Fibroblast of lung (primary cell): ENCODE measurements at regions not wholly inside any gene's neighbourhood (a gene's known extent, or its start where the extent isn't known, plus 50 kb on each side); places are given as distances from the start of the nearest gene placed in this dataset.

ENCODE experiments used
- EZH2 ChIP-seq: IDR thresholded peaks from 2 replicates; pipeline ENCODE4 v1.5.1; 2012; ENCODE audit warnings: low read length, control low read depth, mild to moderate bottlenecking; ENCODE audit errors: missing control alignments
- TF ChIP-seq, protein P1 (sequence below), 2 donors: IDR thresholded peaks in 1 of 2; conservative IDR thresholded peaks in 1 of 2; 1 replicate in 1 of 2; 2 replicates in 1 of 2; pipeline ENCODE4 v1.5.1; 2011 to 2012; ENCODE audit warnings: low read length in 2 of 2, control low read depth in 1 of 2, inconsistent platforms in 1 of 2, low read depth in 1 of 2, mild to moderate bottlenecking in 1 of 2

DNA sequence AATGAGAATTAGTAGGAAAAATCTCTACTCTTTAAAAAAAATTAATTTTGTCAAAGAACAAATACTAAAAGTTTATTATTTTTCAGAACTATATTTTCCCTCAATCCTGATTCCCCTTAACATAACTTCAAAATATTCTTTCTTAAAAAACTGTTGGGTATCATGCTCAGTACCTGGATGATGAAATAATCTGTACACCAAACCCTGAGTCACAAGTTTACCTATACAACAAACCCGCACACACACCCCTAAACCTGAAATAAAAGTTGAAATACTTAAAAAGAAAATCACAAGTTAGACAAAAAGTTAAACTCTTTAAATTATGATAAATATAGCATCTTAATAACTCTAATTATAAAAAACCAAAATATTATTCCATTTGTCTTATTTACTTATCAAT lies 812.3 kb downstream of the MAT2B start:
- TF ChIP-seq, protein P1, sequence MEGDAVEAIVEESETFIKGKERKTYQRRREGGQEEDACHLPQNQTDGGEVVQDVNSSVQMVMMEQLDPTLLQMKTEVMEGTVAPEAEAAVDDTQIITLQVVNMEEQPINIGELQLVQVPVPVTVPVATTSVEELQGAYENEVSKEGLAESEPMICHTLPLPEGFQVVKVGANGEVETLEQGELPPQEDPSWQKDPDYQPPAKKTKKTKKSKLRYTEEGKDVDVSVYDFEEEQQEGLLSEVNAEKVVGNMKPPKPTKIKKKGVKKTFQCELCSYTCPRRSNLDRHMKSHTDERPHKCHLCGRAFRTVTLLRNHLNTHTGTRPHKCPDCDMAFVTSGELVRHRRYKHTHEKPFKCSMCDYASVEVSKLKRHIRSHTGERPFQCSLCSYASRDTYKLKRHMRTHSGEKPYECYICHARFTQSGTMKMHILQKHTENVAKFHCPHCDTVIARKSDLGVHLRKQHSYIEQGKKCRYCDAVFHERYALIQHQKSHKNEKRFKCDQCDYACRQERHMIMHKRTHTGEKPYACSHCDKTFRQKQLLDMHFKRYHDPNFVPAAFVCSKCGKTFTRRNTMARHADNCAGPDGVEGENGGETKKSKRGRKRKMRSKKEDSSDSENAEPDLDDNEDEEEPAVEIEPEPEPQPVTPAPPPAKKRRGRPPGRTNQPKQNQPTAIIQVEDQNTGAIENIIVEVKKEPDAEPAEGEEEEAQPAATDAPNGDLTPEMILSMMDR (conservative IDR thresholded peaks at IDR 0.05 in 1 of 2, IDR thresholded peaks at IDR 0.05 in 1 of 2; ENCODE audit: low read depth in 1 of 2, low read length in 2 of 2), result no peak
- TF ChIP-seq EZH2, result no peak
